Stromal cell of bone marrow (primary cell): ENCODE measurements at regions not wholly inside any gene's neighbourhood (a gene's known extent, or its start where the extent isn't known, plus 50 kb on each side); places are given as distances from the start of the nearest gene placed in this dataset.
A peak's percentile ranks its signal among the peaks of the same experiment; 100 is the strongest.
"Not testable (repeated sequence)": the region's sequence is repeated elsewhere in the genome, so short reads cannot be mapped to it uniquely, and the experiment has no call there.

ENCODE experiments used
- DNase-seq: peaks from one replicate; pipeline ENCODE4 v3.0.0-alpha.2; 2012; ENCODE audit warnings: low read depth

DNA sequence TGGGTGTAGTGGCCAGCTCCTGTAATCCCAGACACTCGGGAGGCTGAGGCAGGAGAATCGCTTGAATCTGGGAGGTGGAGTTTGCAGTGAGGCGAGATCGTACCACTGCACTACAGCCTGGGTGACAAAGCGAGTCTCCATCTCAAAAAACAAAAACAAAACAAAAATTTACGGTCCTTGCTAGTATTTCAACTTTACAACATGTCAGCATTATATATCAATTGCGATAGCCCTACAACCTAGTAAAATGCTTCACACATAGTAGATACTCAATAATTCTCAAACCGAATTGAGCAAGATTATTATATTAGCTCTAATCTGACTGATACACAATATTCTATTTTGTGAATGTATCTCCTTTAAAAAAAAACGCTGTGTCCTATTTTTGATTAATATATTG is 1411.0 kb upstream of the WWC1 start:
- DNase-seq = no peak

DNA sequence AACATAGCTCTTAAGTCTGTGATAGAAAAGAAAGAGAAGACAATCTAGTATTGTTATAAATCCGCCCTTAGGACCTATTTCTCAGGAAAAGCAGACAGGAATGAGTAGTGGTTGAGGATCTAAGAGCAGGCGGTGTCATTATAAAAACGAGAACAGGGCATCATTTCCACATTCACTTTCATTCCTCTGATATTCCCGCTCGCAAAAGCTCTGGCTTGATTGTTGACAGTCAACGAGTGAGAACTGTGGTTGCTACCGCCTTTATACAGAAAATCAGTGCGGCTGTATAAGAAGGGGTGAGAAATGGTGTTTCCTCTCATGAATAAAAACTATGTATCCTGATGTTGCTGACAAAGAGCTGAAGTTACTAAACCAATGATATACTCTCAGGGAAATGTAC is 1409.6 kb upstream of the WWC1 start:
- no peak for DNase-seq

DNA sequence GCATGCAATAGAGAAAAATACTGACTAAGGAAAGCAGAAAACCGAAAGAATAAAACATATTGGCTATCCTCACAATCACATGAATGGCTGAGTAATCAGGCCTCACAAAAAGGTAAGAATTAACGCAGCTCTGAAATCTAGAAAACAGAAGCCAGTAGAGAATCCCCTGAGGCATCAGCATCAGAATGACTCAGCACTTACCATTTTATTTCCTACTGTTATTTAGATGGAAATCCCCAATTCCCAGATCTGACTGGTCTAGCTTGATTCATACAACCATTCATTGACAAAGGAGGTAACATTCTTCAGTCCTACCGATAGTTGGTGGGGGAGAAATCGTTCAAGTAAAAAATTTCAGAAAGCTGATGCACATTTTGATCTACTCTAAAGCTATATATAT is 1408.4 kb upstream of the WWC1 start:
- DNase-seq = peak; percentile 1

DNA sequence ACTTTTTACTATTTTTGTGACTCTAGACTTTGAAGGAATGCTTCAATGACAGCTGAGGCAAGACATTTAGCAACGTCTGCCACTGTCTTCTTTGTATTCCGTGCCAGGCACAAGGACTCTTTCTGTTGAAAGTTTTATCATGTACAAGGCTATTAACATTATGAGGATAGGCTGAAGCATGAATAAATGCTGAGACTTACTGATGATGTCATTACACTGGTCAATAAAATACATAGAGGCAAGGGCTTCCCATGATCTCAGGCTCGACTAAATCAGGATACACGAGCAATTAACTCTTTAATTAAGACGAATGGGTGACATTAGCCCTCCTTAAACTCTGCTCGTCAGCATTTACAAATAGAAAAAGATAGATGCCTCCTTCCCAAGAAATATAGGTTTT is 1393.3 kb upstream of the WWC1 start:
- no peak for DNase-seq

DNA sequence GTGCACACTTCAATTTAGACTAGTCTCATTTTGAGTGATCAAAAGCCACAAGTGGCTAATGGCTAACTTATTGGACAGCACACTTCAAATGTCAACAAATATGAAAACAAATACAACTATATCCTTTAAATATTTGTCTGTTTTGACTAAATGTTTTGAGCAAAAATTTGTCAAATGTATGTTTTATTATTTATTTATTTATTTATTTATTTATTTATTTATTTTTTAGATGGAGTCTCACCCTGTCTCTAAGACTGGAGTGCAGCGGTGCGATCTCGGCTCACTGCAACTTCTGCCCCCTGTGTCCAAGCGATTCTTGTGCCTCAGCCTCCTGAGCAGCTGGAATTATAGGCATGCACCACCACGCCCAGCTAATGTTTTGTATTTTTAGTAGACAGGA is 1392.1 kb upstream of the WWC1 start:
- no peak for DNase-seq

DNA sequence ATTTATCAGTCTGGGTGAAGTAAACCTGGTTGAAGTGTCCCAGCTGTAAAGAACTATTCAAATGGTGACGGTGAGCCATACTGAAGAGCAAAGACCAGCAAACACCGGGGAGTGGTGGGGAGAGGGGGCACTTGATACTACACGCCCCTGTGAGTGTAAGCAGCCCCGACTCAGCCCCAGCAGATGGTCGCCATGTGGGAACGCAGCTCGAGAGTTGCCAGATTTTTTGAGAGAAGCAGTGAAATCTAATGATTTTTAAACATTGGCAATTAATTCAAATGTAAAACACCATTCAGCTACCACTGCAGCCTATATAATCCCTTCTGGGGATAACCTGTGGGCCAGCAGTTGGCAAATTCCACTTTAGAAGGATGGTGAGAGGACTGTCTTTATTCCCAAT is 1386.9 kb upstream of the WWC1 start:
- no peak for DNase-seq

DNA sequence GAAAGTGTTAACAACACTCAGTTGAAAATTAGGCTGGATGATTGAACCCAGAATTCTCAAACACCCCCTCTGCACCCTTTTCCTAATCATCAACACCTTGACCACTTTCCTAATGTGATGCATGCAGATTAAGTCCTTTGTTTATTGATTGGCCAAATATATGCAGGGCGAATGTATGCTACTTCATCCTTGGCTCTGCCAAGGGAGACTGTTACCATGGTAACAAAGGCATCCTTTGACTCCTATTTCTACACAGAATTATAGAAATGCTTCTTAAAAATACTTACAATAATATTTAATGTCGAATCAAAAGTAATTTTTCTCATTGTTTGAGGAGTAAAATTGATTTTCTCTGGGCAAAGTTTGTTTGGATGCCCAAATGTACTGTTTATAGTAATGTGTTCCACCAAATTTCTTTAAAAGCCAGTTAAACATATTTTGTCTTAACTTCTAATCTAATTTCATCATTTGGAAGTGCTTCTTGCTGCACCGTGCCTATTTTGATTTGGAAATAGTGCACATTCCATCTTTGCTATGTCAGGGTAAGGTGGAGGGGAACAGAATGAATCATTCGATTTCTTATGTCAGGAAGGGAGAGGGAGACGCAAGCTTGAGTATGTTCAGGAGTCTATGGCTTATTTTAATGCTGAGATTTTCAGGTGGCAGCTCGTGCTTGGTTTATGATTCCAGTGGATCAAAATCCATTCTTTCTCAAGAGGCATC is 1384.3 kb upstream of the WWC1 start:
- no peak for DNase-seq

DNA sequence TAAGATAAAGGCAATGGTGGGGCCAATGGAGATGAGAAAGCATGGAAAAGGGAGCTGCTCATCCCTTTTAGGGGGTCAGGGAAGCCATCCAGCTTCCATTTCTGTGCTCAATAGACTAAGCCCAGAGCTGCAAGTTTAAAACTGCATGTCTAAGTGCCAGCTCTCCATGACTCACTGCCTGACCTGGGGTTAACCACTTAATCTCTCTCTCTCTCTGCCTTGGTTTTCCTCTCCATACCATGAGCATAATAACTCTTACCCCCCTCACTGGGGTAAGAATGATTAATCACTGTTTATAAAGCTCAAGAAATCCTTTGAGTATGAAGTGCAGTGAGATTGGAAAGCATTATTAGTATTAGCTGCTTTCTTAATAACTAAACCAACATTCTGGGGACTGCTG is 1382.4 kb upstream of the WWC1 start:
- DNase-seq = peak; percentile 23

DNA sequence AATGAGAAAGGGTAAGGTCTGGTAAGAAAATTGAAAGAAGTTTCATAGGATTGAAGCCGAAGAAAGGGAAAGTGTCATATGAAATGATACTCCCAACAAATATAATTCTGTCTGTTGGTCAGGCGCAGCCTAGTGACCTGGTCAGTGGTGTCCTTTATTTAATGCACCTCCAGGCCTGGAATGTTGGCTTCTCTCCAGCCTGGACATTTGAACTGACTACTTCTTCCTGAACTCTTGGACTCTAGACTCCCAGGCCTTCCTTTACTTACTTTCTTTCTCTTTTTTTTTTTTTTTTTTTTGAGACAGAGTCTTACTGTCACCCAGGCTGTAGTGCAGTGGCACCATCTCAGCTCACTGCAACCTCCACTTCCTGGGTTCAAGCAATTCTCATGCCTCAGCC is 1381.5 kb upstream of the WWC1 start:
- no peak for DNase-seq

DNA sequence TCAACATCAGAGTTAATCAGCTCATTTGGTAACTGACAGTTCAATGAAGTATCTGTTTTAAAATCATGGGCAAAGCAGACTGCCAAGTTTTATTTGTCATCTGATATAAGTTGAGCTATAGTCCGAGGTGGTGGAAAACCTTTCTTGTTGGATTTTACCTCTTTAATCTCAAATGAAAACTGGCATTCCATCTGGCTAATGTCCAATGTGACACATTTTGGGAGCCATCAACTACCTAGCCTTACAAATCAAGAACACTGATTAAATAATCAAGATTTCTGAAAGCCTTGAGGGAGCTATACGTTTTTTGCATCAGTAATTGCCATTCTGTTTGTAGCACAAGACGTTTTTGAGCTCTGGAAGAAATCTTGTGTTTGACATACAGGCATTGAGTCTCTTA is 1380.5 kb upstream of the WWC1 start:
- no peak for DNase-seq

DNA sequence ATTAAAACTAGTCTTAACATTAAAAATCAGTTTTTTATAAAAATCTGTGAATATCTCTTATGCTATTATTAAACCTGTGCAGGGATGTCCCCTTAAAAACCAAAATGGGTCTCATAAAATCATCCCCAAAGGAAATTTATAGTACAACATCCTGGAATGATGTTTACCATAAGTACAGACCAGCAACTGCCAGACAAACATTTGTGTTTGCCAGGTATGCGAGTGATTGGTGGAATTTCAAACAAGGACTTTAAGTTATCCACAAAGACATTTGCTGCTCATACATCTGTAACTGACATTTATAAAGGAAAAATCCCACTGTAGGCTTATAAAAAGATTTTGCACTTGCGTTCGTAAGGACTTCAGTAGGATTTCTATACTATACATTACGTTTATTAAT is 1375.4 kb upstream of the WWC1 start:
- no peak for DNase-seq

DNA sequence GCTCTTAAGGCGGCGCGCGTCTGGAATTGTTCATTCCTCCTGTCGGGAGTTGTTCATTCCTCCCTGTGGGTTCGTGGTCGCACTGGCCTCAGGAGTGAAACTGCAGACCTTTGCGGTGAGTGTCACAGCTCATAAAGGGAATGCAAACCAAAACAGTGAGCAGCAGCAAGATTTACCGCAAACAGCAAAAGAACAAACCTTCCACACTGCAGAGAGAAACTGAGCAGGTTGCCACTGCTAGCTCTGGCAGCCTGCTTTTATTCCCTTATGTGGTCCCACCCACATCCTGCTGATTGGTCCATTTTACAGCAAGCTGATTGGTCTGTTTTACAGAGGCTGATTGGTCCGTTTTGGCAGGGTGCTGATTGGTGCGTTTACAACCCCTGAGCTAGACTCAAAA is 1365.3 kb upstream of the WWC1 start:
- DNase-seq = no peak

DNA sequence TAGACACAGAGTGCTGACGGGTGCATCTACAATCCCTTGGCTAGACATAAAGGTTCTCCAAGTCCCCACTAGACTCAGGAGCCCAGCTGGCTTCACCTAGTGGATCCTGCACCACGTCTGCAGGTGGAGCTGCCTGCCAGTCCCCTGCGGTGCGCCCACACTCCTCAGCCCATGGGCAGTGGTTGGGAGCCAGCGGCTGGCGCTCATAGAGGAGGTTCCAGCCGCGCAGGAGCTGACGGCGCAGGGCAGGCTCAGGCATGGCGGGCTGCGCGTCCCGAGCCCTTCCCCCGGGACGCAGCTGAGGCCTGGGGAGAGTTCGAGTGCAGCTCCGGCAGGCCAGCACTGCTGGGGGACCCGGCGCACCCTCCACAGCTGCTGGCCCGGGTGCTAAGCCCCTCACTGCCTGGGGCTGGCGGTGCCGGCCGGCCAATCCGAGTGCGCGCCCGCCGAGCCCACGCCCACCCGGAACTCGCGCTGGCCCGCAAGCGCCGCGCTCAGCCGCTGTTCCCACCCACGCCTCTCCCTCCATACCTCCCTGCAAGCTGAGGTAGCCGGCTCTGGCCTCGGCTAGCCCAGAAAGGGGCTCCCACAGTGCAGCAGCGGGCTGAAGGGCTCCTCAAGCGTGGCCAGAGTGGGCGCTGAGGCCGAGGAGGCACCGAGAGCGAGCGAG is 1364.5 kb upstream of the WWC1 start:
- not testable (repeated sequence) for DNase-seq

DNA sequence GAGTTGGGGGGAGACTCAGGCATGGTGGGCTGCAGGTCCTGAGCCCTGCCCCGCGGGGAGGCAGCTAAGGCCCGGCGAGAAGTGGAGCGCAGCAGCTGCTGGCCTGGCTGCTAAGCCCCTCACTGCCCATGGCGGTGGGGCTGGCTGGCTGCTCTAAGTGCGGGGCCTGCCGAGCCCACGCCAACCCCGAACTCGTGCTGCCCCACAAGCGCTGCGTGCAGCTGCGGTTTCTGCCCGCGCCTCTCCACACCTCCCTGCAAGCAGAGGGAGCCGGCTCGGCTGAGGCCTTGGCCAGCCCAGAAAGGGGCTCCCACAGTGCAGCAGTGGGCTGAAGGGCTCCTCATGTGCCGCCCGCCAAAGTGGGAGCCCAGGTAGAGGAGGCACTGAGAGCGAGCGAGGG is 1355.1 kb upstream of the WWC1 start:
- DNase-seq = no peak

DNA sequence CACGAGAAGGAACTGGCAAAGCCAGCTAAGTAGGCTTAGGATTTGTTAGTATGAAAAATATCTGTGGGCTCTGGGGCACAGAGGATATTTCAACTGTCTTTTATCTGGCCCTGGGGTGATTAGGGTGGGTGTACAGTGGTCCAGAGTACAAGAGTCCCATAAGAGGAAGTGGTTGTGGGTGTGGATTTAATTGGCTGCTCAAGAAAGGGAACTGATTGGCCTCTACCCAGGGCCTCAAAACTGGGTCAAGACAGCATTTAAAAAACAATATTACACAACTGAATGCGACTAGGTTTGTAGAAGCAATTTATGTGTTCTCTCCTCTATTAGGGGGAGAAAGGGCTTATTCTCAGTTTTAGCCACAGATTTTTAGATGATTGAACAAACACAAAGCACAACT is 1353.4 kb upstream of the WWC1 start:
- DNase-seq = no peak

DNA sequence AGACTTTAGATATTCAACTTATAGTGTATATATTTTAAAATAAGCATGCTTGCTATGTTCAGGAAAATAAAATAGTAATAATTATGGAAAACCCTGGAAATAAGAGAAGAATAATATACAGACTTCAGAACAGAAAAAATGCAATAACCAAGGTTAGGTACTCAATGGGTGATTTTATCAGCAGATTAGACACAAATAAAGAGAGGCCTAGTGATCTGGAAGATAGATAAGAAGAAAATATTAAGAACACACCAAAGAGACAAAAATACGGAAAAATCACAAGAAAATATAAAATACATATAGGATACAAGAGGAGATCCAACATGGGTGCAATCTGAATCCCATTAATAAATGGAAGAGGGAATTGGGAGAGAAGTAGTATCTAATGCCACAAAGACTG is 1348.5 kb upstream of the WWC1 start:
- no peak for DNase-seq

DNA sequence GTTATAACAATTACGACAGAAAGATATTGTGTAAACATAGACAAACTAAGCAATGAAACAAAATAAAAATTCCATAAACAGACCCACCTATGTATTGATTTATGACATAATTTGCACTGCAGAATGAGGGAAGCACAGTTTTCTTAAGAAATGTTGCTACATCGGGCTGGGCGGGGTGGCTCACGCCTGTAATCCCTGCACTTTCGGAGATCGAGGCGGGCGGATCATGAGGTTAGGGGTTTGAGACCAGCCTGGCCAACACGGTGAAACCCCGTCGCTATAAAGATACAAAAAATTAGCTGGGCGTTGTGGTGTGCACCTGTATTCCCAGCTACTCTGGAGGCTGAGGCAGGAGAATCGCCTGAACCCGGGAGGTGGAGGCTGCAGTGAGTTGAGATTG is 1344.4 kb upstream of the WWC1 start:
- no peak for DNase-seq

DNA sequence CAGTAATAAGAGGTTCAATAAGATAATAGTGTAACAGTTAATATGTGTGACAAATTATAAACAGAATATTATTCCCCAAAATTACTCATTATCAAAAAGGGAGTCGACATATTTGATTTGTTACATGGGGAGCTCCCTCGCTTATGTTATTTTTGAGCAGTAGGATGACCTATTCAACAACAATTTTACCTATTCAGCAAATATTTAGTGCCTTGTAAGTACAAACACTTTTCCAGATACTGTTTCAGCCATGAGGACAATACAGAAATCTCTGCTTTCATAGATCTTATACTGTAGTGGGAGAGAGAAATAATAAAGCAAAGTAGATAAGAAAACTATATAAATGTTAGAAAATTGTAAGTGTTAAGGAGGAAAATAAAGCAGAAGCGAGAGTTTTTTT is 1342.8 kb upstream of the WWC1 start:
- DNase-seq = no peak

DNA sequence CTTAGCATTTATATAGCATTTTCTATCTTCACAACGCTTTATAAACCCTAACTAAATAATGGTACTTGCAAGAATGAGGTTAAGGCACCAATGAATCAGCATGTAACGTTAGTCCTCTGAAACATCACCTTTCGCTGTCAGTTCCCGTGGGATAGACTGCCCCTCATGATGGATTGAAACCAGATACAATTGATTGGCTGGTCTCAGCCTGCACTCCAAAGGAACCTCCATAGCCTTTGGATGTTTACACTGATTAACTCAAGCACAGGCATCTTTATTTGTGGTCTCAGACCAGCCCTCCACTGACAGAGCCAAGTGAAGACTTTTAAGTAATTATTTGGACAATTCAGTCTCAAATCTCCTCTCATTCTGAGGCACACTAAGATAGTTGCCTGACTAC is 1339.4 kb upstream of the WWC1 start:
- no peak for DNase-seq

DNA sequence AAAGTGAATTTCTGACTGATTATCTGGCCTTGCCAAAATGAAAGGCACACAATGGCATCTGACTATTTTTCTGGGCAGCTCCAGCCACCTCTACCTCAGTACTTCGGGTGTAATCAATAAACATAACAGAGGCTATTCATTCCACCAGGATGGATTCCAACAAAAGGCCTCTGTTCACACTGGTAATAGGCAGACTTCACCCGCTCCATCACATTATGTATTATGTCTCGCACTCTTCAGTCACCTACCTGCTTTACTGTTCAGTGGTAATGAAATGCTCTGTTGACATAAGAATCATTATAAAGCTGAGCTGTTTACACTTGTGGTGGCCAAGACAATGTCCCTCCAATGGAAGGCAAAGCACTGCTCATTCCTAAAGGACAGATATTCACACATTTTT is 1333.7 kb upstream of the WWC1 start:
- no peak for DNase-seq

DNA sequence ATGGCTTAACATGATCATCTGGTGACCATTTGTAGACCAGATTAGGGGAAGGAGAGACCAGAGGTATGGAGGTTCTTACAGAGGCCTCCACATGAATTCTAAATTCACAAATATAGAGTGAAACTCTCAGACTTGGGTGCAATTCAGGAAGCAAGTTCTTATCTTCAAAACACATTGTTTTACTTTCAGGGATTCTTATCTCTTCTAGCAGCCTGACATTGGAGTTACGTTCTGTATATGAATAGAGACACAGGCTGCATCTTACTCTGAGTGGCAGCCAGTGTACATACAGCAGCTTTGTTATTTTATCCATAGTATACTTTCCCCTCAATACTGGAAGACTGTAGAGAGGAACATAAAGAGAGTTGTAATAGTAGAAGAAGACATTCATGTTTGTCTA is 1331.7 kb upstream of the WWC1 start:
- DNase-seq = no peak

DNA sequence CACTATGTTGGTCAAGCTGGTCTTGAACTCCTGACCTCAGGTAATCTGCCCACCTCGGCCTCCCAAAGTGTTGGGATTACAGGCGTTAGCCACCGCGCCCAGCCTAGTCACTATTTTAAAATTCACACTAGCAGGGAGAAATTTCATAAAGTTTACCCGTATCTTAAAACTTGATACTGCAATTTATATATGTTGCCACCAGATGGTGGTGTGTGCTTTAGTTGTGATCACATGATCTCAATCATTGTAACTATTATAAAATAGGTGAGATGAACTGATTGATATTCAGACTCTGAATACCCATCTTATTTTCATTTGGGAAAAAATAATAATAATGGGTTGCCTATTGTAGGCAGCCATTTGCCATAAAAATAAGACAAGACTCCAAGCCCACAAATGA is 1330.4 kb upstream of the WWC1 start:
- no peak for DNase-seq

DNA sequence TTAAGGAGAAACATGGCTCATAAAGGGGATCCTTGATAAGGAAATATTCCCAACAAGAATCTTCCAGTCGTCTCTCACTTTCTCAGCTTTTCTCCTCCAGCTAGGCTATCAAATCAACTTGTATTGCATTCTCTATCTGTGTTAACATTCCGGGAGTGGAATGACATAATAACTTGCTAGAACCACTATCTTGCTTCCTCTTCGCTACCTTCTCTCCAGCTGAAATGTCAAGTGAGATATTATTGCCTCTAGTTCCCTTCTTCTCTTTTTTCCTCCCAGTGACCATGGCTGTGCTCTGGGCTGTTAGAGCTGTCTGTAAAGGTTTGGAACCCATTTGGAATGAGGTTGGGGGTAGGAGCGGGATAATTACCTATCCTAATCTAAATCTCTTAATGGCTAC is 1329.5 kb upstream of the WWC1 start:
- no peak for DNase-seq

DNA sequence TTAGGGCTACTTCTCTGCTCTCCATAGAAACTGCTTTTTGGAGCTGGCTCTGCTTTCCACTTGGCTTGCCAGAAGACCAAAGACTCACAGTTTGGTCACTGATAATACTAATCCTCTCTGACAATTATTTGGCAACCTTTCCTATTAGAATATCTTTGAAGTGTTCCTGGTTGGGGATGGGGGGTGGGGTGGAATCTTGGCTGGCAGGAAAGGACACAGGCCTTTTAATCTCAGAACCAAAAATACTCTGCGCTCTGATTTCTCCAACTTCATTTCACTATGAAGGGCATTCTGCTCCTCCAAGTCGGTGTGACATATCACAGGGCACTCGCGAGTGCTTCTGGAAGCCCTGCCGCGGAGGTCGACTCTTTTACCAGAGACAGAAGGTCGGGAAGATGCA is 1329.0 kb upstream of the WWC1 start:
- no peak for DNase-seq
